OCI-M2 (cell line): ENCODE measurements at regions not wholly inside any gene's neighbourhood (a gene's known extent, or its start where the extent isn't known, plus 50 kb on each side); places are given as distances from the start of the nearest gene placed in this dataset.
"Not testable (repeated sequence)": the region's sequence is repeated elsewhere in the genome, so short reads cannot be mapped to it uniquely, and the experiment has no call there.

Experiments
- DNase-seq: peaks from one replicate; lab custom pipeline; 2025; ENCODE audit not compliant: unreplicated experiment; lab: John Stamatoyannopoulos, UW

- no peak for DNase-seq
These were observed 431.8 kb downstream of the CD83 start for GRCh38 chr6:14549304-14549770.

DNA sequence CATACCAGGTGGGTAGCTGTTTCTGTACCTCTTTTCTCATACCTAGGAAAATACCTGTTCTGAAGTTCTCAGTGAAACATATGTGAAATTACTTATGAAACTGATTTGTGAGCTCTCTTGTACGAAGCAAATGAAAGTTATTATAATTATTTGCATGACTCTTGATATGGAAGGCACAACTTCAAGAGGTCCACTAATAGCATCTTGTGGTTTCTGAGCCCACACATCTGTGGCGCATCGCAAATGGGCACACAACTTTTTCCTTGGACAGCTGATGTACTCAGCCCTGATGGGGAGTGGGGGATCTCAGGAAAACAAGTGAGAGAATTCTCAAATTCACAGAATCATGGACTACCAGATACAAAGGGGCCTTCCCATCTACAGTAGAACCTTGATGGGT lies 432.3 kb downstream of the CD83 start:
- DNase-seq: no peak

GRCh38 chr6:14550410-14550809 lies 432.8 kb downstream of the CD83 start:
- no peak for DNase-seq

DNA sequence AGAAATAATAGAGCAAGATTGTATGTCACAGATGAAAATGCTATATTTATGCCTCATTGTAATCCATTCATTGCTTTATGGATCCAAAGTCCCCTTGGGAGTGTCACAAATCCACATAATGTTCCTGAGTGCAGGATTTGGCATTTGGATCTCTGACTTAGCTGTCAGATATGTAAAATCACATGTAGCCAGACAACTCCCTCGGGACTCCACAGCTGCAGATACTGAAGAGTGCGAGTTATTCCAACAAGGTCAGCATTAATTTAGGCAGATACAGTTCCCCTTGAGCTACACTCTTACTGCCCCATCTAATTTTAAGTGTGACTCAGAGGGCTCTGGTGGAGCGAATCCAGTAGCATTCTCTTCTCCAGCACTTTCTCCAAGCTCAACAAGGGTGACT lies 433.2 kb downstream of the CD83 start:
- no peak for DNase-seq

DNA sequence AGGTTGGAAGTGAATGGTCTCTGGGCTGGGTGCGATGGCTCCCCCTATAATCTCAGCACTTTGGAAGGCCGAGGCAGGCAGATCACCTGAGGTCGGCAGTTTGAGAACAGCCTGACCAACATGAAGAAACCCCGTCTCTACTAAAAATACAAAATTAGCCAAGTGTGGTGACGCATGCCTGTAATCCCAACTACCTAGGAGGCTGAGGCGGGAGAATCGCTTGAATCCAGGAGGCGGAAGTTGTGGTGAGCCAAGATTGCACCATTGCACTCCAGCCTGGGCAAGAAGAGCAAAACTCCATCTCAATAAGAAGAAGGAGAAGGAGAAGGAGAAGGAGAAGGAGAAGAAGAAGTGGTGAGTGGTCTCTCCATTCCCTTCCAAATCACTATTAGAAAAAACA lies 434.0 kb downstream of the CD83 start:
- DNase-seq: not testable (repeated sequence)

- no peak for DNase-seq
These were observed 435.3 kb downstream of the CD83 start for GRCh38 chr6:14552891-14553290.

DNA sequence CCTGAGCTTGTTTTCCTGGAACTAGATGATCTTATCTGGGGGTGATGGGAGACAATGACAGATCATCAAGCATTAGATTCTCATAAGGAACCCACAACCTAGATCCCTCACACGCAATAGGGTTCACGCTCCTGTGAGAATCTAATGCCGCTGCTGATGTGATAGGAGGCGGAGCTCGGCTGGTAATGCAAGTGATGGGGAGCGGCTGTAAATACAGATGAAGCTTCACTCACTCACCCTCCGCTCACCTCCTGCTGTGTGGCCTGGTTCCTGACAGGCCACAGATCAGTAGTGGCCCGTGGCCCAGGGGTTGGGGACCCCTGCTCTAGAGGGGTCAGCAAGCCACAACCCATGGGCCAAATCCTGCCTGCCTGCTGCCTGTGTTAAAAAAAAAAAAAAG lies 435.9 kb downstream of the CD83 start:
- no peak for DNase-seq

GRCh38 chr6:14555804-14556203 lies 438.2 kb downstream of the CD83 start:
- no peak for DNase-seq

GRCh38 chr6:14559746-14560536 lies 442.4 kb downstream of the CD83 start:
- no peak for DNase-seq

- DNase-seq: not testable (repeated sequence)
These were observed 444.0 kb downstream of the CD83 start for GRCh38 chr6:14561563-14561962.

GRCh38 chr6:14567842-14568241 lies 450.3 kb downstream of the CD83 start:
- DNase-seq: no peak

DNA sequence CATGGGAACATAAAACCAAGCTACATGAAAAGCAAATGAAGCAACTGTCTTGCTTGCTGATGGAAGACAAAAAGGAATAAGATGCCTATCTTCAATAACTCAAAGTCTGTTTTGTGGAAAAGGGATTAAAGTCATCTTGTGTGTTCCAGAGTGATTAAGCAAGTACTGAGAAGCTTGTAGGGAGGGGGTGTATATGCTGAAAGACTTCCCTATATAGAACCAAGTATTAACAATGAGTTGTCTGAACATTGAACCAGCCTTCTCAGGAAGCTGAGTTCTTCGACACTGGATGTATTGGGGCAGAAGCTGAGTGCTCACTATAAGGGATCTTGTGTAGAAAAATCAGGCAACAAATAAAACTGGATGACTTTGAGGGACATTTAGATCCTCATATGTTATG lies 451.8 kb downstream of the CD83 start:
- DNase-seq: no peak

DNA sequence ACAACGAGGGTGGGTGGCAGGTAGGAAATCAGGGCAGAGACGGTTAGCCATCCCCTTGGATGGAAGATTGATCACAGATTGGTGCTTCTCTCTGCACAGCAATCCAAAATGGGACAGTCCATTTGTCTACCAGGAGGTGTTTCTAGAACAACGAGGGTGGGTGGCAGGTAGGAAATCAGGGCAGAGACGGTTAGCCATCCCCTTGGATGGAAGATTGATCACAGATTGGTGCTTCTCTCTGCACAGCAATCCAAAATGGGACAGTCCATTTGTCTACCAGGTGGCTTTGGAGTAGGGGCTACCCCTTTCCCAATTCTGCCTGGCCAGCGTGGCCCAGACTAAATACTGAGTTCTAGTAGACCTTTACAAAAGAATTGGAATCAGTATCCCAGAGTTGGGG lies 452.3 kb downstream of the CD83 start:
- DNase-seq: not testable (repeated sequence)

DNA sequence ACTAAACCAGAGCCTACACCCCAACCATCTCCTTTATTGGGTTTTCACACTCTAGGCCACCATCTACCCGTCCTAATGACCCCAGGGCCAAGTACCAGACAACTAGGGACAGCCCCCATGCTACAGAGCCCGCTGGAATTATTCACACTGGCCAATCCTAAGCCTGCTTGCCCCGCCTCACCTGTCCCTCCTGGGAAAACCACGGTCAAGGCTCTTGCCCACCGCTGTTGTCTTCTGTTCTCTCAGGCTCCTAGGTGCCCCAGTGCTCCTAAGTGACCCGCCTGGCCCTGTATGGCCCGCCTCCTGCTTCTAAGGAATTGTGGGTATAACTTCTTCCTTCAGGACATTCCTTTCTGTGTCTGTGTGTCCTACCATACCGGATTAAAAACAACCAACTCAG lies 453.4 kb downstream of the CD83 start:
- no peak for DNase-seq

GRCh38 chr6:14571746-14572145 lies 454.2 kb downstream of the CD83 start:
- no peak for DNase-seq

DNA sequence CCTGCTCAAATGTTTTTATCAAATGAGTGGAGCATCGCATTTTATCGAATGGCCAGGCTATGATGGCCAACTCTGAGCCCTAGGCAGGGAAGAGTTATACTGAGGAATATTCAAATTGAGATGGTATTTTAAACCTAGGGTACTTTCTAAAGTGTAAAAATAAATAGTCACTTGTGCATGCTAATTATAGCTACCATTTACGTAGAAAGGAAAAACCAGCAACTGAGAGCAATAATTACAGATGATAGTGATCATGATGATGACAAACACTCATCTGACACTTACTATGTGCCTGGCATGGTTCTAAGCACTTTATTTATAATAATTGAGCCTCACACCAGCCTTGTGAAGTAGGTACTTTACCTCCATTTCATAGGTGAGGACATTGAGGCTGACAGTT lies 455.7 kb downstream of the CD83 start:
- no peak for DNase-seq

DNA sequence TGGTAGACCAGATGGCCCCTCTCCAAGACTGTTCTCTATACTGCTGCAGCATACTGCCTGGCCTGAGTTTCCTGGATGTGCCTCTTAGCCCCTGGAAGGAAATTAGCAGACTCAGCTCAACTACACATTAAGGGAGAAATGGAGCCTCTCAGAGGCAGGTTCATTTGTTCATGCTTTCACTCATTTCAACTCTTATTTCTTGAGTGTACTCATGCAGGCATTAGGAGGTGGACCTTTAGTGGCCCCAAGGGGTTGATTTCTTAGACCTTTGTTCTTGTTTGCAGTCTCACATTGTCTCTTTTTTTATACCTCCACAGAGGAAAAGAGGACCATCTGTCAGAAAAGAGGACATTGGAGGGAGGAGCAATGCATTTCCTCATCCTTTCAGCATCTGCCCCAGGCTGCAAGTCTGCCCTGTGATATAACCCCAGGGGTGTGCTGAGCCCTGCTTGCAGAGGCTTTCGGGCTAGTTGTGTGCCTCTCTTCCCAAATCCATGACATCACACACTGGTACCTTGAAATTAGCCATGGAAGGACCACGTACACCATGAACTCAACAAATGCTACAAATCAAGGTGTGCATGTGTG lies 456.2 kb downstream of the CD83 start:
- DNase-seq: no peak

- DNase-seq: no peak
These were observed 458.4 kb downstream of the CD83 start for GRCh38 chr6:14575961-14576360.

- DNase-seq: no peak
These were observed 461.4 kb downstream of the CD83 start for GRCh38 chr6:14578994-14579393.

DNA sequence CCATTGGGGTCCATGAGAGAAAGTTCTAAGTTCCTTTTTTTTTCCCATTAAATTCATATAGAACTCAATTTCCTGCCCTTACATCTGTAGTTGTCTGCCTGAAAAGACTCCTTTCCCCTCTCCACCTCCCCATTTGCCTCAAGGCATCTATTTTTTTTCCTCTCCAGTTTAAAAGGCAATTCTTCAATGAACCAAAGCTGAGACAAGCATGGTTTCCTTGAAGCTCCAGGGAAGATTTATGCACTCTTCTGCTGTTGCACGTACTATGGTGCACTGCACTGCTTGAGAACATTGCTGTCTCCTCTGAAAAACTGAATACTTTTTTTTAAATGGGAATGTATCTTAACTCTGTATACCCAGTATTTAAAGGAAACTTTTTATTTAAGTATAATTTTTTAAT lies 465.2 kb downstream of the CD83 start:
- DNase-seq: no peak

- DNase-seq: no peak
These were observed 466.3 kb downstream of the CD83 start for GRCh38 chr6:14583826-14584225.

GRCh38 chr6:14584450-14584849 lies 466.9 kb downstream of the CD83 start:
- DNase-seq: no peak

DNA sequence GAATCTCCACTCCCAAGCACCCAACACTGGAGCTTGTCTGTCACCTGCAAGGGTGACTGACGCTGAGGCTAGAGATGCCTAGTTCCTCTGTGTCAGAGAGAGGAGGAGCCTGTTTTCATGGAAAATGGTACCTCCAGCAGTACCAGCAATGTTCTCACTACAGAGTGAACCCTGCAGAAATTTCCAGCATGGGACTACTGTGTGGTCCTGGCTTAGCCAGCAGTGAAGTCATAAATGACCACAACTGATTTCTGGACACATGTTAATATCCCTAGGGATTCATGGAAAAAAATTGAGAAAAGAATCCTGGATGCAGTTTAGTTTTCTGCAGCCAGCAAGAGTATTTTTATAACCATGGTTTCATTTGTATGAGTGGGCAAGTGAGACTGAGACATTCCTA lies 468.1 kb downstream of the CD83 start:
- no peak for DNase-seq
